COLO668 (cell line): ENCODE measurements at regions not wholly inside any gene's neighbourhood (a gene's known extent, or its start where the extent isn't known, plus 50 kb on each side); places are given as distances from the start of the nearest gene placed in this dataset.

Source experiments
- DNase-seq: peaks from one replicate; lab custom pipeline; 2025; ENCODE audit not compliant: unreplicated experiment; lab: John Stamatoyannopoulos, UW

DNA sequence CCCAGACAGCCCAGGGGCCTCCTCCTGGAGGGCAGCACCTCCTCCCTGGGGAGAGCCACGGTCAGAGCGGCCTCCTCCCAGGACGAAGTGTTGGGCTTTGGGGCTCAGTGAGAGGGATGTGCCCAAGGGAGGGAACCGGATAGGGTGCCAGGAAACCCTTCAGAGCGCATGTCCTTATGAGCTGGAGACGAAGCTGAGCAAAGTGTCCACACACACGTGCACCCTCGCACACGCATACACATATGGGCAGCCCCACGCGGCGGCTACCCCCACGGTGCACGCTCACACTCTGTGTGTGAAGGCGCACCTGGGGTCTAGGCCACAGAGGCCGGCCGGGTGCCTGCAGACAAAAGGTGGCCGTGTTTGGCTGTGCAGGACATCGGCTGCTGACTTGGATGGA, 106.1 kb upstream of the HDAC4 start:
- no peak for DNase-seq

DNA sequence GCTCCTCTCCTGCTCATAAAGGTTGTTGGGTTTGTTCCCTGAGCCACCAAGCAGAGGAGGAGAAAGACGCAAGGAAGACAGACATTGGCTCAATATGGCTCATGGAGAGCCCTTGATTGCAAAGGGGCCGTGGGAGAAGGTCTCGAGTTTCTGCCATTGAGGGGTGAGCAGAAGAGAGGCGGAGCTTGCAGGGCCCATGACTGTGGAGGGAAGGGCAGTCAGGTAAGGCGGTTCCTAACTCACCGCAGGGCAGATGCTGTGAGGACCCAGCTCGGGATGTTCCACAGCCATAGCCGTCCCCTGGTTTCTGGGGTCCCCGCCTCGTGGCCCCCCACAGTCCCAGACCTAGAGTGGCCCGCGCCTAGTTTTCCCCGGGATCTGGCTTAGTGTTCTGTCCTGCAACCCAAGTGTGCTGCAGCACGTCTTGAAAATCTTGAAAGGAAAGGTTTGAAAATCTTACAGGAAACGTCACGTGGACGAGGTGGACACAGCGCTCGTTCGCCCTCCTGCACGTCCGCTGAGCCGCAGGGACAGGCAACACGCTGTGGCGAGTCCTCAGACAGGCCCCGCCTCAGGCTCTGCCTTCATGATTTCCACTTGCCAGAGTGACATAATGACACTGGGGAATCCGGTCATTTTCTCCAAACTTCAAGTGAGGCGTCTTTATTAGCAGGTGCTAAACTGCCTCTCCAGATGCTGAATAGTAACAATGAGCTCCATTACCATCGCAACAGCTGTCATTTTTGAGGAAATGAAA, 105.5 kb upstream of the HDAC4 start:
- no peak for DNase-seq

DNA sequence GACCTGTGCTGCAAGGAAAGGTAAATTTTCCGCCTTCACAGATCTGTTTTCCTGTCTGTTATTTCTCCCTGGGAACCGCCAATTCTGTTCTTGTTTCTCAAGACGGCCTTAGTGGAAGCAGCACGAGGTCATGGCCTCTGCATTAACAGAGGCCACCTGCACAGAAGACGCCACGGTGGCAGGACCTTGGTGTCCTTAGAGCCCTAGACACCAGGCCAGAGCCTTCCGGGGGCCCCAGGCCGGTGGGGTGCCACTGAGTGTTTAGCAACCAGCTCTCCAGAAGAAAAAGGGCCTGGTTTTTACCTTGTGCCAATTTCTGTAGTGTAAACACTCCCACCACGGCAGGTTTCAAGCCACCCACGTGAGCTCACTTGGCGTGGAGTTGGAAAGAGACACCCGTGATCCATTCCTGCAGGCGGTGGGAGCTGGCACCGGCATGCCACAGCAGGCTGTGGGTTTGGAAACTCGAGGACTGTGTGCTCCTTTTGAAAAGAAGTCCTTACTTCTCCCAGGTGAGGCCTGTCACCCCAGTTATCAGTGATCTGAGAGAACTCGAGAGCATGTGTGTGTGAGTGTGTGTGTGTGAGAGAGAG, 103.9 kb upstream of the HDAC4 start:
- no peak for DNase-seq

DNA sequence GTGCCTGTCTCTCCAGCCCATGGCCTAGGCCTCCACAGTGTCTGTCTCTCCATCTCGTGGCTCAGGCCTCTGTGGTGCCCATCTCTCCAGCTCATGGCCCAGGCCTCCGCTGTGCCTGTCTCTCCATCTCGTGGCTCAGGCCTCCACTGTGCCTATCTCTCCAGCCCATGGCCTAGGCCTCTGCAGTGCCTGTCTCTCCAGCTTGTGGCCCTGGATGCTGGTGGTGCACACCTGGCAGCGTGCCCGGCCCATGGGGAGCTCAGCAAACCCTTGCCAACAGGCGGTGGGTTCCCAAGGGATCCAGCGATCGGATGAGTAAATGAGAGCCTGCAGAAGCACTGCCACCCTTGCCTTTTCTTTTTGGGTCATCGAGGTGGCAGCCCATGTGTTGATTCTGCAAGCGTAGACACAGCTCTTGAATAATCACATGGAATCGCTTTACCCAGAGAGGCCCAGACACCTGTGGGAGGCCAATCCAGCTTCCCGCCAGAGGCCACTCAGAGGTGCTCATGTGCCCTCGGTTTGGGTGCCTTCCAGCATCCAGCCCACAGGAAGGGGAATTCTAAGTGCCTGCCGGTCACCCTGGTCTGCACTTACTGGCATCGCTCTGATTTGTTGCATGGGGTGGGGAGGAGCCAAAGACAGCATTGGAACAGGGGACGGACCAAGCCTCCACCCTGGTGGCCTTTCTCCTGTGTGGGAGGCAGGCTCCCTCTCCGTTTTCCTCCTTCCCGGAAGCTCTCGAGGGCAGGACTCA, 101.8 kb upstream of the HDAC4 start:
- peak; percentile 8 for DNase-seq

DNA sequence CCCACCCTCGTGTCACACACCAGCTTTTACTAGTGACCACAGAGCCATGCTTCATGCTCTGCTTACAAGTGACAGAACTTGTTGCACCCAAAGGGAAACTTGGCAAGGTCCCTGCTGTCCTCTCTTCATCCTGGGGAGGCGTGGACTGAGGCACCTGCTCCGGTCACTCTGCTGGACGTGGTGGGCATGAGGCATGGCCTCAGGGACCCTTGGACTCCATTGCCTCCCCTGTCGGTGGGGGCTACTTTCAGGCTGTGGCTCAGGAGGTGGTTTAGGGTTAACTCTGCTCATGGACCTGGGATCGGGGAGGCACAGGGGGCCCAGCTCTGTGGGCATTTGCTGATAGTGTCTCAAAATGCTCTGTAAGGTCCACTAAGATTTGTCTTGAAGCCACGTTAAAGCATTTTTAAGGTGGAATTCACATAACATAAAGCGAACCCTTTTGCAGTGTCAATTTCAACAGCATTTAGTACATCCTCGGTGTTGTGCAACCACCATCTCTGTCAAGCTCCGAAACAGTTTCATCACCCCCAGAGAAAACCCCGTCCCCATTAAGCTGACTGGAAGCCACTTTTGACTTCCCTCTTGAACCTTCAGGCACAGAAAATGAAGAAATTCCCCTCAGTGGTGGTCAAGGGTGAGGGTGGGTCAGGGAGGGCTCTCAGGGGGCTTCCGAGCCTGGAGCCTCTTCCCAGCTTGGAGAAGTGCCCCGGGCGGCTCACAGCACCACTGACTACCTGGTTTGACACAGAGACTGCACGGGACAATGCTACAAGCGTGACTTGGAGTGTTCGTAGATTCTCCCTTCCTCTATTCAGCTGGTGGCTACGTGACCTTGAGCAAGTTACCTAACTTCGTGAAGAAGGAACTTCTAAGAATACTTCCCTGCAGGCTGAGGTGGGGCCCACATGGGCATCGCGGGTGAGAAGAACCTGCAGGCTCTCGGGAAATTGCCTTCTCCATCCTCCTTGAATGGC, 100.0 kb upstream of the HDAC4 start:
- DNase-seq, result no peak

DNA sequence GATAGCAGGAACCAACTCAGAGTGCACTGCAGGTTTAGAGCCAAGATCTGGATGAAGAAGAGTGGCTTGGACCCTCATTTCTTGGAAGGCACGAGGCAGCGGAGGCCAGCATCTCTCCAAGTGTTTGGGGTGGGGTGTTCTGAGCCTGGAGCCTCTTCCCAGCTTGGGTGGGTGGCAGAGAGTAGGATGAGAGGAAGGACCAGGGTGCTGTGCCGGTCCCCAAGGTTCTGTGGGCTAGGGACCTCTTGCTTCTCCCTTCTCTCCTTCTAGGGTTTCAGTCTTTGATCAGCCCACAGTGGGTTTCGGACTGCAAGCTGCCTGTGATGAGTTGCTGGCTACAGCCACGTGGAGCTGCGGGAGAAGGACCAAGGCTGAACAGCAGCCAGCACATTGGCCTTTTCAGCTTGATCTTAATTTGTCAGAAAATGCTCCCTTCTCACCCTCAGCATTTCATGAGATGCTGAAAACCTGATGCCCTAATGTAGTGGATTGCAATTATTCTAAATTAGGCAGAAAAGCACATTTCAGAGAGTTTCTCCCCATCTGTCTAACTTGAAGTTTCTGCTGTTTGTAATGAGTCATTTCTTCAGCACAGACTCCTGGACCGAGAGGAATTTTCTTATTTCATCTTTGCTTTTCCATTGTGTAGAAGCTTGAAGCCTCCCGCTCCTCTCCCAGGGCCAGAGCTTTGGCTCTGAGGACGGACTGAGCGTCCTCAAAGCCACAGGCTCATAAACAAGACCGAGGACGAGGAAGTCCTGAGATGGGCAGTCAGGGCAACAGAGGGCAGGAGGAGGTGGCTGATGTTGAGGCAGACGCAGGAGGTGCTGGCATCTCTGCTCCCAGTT, 99.1 kb upstream of the HDAC4 start:
- DNase-seq, result no peak

DNA sequence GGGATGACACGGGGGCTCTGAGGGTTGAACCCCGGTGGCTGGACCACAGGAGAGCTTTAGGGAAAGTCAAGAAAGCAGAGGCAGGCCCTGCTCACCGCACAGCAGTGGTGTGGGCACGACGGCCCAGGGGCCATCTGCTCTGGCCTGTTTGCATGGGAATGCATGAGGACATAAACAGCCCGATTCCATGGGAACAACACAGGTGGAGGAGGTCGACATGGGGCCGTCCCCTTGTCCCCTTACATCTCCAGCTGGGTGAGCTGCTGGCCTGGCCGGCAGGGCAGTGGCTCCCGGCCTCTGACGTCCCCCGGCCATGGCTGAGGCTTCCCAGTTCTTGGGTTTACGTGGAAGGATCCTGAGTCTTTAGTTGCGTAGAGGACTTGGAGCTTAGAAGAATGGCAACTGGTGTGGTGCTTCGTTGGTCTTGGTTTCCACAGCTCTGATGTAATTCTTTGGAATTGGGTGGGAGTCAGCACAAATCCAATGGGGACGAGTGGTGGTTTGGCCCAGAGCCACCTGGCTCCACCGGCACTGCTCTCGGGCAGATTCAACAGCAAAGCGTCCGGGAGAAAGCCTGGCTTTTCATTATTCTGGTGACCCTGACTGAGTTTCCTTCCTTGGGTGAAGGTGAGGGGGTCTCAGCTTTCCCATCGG, 98.3 kb upstream of the HDAC4 start:
- no peak for DNase-seq

DNA sequence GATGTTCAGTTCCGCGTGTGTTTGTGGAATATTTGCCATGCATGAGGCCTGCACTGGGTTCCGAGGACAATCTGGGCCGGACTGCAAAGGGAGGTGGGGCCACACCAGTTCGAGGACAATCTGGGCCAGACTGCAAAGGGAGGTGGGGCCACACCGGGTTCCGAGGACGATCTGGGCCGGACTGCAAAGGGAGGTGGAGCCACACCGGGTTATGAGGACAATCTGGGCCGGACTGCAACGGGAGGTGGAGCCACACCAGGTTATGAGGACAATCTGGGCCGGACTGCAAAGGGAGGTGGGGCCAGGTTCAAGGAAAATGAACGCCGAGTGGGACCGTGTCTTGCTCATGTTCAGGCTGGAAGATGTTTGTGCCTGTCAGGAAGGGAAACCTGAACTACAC, 97.8 kb upstream of the HDAC4 start:
- DNase-seq, result no peak

DNA sequence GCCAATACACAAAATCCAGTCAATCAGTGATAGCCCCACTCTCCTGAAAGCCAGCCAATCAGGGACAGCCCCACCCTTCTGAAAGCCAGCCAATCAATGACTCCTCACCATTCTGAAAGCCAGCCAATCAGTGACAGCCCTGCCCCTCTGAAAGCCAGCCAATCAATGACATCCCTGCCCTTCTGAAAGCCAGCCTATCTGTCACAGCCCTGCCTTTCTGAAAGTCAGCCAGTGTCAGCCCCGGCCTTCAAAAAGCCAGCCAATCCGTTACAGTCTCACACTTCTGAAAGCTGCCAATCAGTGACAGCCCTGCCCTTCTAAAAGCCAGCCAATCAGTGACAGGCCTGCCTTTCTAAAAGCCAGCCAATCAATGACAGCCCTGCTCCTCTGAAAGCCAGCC, 95.9 kb upstream of the HDAC4 start:
- DNase-seq, result no peak

DNA sequence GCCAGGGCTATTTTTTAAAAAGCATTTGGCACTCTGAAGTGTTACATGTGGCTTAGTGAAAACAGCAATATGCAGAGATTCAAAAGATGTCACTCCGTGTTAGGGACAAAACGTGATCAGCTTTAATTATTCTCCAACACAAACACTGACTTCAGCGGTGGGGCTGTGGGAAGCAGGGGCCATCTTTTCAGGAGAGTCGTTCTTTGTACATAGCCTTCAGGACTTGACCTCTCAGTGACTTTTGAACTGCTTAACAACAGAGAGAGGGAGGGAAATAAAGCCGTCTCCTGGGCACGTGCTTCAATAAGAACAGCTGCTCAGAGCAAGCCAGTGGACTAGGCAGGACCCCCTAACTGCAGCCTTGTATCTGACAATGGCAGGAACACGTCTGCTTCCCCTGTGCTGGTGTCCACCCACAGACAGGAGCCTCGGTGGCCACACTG, 95.0 kb upstream of the HDAC4 start:
- no peak for DNase-seq

DNA sequence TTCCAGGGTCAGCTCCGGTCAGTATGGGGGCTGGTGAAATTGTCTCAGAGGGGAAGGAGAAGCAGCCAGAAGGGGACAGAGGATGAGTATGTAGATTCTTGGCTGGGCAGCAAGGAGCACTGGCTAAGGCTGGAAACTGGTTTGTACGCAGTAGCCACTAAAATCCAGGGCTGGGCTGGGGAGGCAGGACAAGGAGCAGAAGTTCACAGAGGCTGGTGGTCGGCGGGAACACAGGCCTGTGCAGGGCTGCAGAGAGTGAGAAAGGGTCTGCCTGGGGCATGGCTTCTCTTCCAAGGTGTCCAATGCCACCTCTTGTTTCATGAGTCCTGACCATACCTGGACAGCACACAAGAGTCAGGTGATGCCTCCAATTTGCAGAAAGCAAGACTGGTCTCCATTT, 94.4 kb upstream of the HDAC4 start:
- no peak for DNase-seq

DNA sequence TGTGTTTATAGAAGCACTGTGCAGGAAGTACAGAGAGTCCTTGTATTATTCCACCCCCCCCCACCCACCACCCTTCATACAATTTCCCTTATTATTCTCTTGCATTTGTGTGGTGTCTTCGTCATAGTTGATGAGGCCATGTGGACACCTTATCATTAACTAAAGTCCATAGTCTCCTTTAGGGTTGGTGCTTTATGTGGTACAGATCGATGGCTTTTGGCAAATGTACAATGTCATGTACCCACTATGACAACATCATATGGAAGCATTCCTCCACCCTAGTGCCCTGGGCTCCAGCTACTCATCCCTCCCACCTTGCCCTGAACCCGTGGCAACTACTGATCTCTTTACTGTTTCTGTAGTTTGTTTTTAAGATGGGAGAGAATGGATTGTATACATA, 93.8 kb upstream of the HDAC4 start:
- DNase-seq, result no peak

DNA sequence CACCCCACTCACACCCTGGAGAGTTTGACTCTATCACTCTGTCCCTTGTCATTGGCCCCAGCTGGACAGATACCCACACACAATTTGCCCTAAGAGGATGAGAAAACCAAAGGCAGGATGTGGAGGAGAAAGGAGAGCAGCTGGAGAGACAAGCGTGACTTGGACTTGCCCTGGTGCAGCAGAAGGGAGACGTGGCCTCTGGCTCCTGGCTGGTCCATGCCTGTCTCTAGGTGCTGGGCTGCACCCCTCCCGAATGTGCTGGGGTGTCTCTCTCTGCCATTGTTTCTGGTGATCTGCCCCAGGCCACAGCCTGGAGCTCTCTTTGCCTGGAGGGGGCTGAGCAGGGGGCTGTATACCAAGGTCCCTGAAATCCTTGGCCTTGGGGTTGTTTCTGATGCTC, 88.7 kb upstream of the HDAC4 start:
- no peak for DNase-seq

DNA sequence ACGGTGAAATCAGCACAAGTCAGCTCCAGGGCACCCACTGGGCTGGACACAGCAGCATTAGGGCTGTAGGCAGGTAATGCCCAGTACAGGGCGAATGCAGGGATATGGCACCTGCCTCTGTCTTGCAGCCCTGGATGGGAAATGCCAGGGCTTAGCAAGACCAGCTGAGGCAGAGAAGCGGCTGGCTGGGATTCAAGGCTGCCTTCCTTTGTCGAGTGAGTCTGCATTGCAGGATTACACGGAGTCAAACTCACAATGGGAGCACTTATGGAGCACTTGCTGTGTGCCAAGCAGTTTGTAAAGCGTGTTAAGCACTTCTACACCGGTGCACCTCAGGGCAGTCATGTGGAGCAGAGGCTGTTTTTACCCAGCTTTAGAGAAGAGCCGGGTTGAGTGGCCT, 87.3 kb upstream of the HDAC4 start:
- no peak for DNase-seq

DNA sequence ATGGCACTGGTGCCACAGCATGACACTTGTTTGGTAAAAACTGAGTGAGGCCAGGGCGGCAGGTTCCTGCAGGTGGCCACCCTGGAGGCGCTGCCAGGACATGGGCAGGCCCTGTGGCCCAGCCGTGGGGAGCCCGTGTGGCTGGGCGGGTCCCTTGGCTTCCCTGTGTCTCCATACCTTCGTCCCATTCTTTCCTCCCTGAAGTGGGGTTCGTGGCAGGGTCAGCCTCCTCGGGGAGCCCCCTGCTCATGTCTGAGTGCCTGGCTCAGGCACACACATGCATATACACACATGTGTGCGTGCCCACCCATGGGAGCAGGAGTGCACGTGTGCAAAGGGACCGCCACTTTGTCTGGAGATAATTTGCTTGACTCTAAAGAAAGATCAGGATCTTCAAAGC, 86.5 kb upstream of the HDAC4 start:
- no peak for DNase-seq

DNA sequence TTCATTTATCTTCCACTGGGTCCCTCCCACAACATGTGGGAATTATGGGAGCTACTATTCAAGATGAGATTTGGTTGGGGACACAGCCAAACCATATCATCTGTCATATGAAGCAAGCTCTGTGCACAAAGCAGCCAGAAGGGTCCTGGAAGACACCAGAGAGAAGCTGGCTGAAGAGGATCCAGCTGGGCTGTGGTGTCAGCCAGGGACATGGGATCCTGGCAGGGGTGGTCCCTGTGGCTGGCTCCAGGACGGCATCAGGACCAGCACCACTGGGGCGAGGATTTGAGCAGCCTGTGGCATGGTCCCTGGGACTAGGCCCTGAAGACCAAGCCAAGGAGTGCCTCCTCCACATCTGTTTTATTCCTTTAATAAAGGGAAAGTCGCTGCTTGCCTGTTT, 84.8 kb upstream of the HDAC4 start:
- DNase-seq, result no peak

DNA sequence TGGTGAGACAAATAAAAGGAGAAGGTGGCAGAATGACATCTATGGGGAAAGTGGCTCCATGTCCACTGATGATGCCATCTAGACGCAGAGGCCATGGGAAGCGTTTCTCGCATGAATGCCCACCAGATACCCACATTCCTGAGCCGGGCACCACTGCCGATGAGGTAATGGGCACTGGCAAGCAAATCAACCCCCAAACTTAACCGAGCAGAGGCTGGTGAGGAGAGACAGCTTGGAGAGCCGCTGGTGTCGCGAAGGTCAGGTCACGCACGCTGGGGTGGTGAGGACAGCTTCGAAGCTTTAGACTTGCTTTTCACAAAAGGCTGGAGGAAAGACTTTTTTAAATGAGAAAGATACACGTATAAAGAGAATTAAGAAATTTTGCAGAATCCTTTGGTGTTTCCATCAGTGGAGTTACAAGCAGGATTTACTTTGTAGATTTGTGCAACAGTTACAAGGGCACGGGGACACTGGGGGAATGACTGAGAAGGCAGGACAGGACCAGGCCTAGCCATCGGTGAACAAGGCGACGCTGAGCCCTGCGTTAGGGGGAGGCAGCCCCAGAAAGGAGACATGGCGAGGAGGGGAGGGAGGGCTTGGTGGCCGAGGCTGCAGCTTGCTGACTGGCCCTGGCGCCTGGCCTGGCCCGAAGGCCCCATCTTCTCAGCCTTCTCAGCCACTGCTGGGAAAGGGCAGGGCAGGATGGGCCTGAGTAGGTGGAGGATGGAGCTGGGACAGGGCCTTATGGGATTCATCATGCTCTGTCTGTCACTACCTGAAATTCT, 83.9 kb upstream of the HDAC4 start:
- no peak for DNase-seq

DNA sequence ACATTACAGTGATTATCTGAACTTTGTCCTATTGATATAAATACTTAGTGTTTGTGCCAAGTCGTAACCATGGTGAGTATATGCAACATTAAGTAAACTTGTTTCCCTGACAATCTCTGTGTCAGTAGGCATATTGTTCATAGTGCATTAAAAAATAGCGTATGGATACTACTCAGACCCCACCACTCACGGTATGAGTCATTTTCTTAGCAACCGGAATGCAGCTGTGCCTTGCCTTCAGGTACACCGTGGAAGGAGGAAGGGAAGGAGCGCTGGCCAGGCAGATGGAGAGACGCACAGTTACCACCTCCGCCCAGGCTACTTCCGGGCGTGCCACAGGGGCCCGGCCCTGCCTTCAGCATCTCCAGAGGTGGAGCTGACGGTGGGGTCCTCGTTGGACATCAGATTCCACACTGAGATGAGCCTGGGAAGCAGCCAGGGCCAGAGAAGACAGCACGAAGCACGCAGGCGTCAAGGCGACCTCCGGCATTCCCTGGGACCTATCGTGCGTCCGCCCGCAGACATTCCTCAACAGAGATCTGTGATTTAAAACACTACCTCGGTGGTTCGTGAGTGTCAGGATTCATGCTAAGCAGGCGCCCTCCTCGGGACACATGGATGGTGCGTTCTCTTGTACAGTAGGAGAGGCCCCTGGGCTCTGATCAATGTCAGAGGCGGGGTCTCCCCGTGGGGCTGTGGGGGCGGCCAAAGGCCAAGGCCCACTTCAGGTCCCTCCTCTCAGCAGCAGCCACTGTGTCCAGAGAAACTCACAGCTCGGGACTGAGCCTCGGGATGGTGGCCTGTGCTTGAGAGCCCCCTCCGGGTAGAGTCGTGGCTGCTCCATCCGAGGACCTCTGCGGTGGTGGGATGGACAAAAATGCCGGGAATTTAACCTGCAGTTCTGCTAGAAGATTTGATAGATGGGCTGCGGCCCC, 82.2 kb upstream of the HDAC4 start:
- DNase-seq, result no peak
